NCI-H748 (cell line): ENCODE measurements at regions not wholly inside any gene's neighbourhood (a gene's known extent, or its start where the extent isn't known, plus 50 kb on each side); places are given as distances from the start of the nearest gene placed in this dataset.

Experiments used
- DNase-seq: peaks from one replicate; lab custom pipeline; 2025; ENCODE audit not compliant: unreplicated experiment; lab: John Stamatoyannopoulos, UW

- DNase-seq = no peak
Measured at GRCh38 chr2:223383315-223383714, 218.8 kb downstream of the SCG2 start.

- no peak for DNase-seq
Measured at GRCh38 chr2:223386189-223386588, 216.0 kb downstream of the SCG2 start.

GRCh38 chr2:223386984-223387383, 215.2 kb downstream of the SCG2 start:
- no peak for DNase-seq

GRCh38 chr2:223389624-223390023, 212.5 kb downstream of the SCG2 start:
- DNase-seq = no peak

- no peak for DNase-seq
Measured at GRCh38 chr2:223396993-223397392, 205.2 kb downstream of the SCG2 start.

- DNase-seq = no peak
Measured at GRCh38 chr2:223399357-223399957, 202.7 kb downstream of the SCG2 start.

- DNase-seq = no peak
Measured at GRCh38 chr2:223404616-223405015, 197.5 kb downstream of the SCG2 start.

GRCh38 chr2:223414646-223415045, 187.5 kb downstream of the SCG2 start:
- no peak for DNase-seq

GRCh38 chr2:223415071-223415470, 187.1 kb downstream of the SCG2 start:
- no peak for DNase-seq

GRCh38 chr2:223416815-223417610, 185.1 kb downstream of the SCG2 start:
- no peak for DNase-seq

- DNase-seq = no peak
Measured at GRCh38 chr2:223418131-223418530, 184.0 kb downstream of the SCG2 start.

GRCh38 chr2:223418604-223419199, 183.5 kb downstream of the SCG2 start:
- DNase-seq = no peak

- no peak for DNase-seq
Measured at GRCh38 chr2:223420048-223420447, 182.1 kb downstream of the SCG2 start.

GRCh38 chr2:223431479-223431878, 170.7 kb downstream of the SCG2 start:
- DNase-seq = no peak

- no peak for DNase-seq
Measured at GRCh38 chr2:223433461-223433860, 168.7 kb downstream of the SCG2 start.

- DNase-seq = no peak
Measured at GRCh38 chr2:223437788-223438187, 164.4 kb downstream of the SCG2 start.

GRCh38 chr2:223439184-223439583, 163.0 kb downstream of the SCG2 start:
- no peak for DNase-seq

GRCh38 chr2:223439786-223440185, 162.4 kb downstream of the SCG2 start:
- no peak for DNase-seq

GRCh38 chr2:223442847-223443246, 159.3 kb downstream of the SCG2 start:
- DNase-seq = no peak

- no peak for DNase-seq
Measured at GRCh38 chr2:223450246-223450645, 151.9 kb downstream of the SCG2 start.

GRCh38 chr2:223457301-223457700, 144.9 kb downstream of the SCG2 start:
- DNase-seq = no peak

GRCh38 chr2:223459328-223459939, 142.7 kb downstream of the SCG2 start:
- peak; percentile 69 for DNase-seq
